Calu3 (cell line): ENCODE measurements at regions not wholly inside any gene's neighbourhood (a gene's known extent, or its start where the extent isn't known, plus 50 kb on each side); places are given as distances from the start of the nearest gene placed in this dataset.

ENCODE experiments used
- BruUV-seq: library from RNA; stranded (reverse); fragments of 400-500 nt; replicated peaks from 2 replicates; lab custom pipeline; 2021; lab: Mats Ljungman, UMichigan
- CTCF ChIA-PET: fragments of 300-600 bp; sonication (Branson Sonifier 250); formaldehyde crosslinking; loops from one replicate; lab custom pipeline; 2022; ENCODE audit warnings: antibody characterized with exemption; lab: Charles Lee
- DNase-seq: peaks from one replicate; pipeline ENCODE4 v3.0.0; 2022
- H3K27ac Mint-ChIP-seq: one replicate; pipeline ENCODE4 v1.8.0; 2022; ENCODE audit warnings: mixed read lengths; ENCODE audit not compliant: unreplicated experiment
- H3K27me3 Mint-ChIP-seq: one replicate; pipeline ENCODE4 v1.8.0; 2022; ENCODE audit warnings: mixed read lengths; ENCODE audit not compliant: unreplicated experiment
- H3K36me3 Mint-ChIP-seq: one replicate; pipeline ENCODE4 v1.8.0; 2022; ENCODE audit warnings: mild to moderate bottlenecking, moderate library complexity, mixed read lengths; ENCODE audit not compliant: insufficient read depth, unreplicated experiment
- H3K4me1 Mint-ChIP-seq: one replicate; pipeline ENCODE4 v1.8.0; 2022; ENCODE audit warnings: mild to moderate bottlenecking, low read depth, mixed read lengths; ENCODE audit not compliant: unreplicated experiment
- H3K4me3 Mint-ChIP-seq: one replicate; pipeline ENCODE4 v1.8.0; 2022; ENCODE audit warnings: mild to moderate bottlenecking, low read depth, moderate library complexity, mixed read lengths; ENCODE audit not compliant: unreplicated experiment
- H3K9me3 Mint-ChIP-seq: one replicate; pipeline ENCODE4 v1.8.0; 2022; ENCODE audit warnings: low read depth, mixed read lengths; ENCODE audit not compliant: unreplicated experiment
- CTCF ChIP-seq: fragments of 200-600 bp; IDR thresholded peaks from one replicate; pipeline ENCODE4 v1.8.0; 2022; ENCODE audit warnings: antibody characterized with exemption; ENCODE audit not compliant: unreplicated experiment
- intact Hi-C: fragments of 100-400 bp; cut with micrococcal nuclease; formaldehyde crosslinking; loops from one replicate; pipeline ENCODE4 v1.10.0; 2022; ENCODE audit not compliant: unreplicated experiment

- H3K4me3 Mint-ChIP-seq, result no peak overlapping the region
- H3K4me1 Mint-ChIP-seq, result no peaks in the 10 kb centered on the region
- no peaks in the 10 kb centered on the region for H3K36me3 Mint-ChIP-seq
- intact Hi-C loops, result no loop called here
- CTCF ChIA-PET, result no interaction called here
- no peaks in the 10 kb centered on the region for H3K27me3 Mint-ChIP-seq
- TF ChIP-seq CTCF, result no peak
- DNase-seq, result no peak
- BruUV-seq, result no TSS peak
- H3K27ac Mint-ChIP-seq, result no peak overlapping the region
- H3K9me3 Mint-ChIP-seq, result no peaks in the 10 kb centered on the region
Measured at GRCh38 chr1:195973311-195973904, 634.8 kb downstream of the KCNT2 start.

DNA sequence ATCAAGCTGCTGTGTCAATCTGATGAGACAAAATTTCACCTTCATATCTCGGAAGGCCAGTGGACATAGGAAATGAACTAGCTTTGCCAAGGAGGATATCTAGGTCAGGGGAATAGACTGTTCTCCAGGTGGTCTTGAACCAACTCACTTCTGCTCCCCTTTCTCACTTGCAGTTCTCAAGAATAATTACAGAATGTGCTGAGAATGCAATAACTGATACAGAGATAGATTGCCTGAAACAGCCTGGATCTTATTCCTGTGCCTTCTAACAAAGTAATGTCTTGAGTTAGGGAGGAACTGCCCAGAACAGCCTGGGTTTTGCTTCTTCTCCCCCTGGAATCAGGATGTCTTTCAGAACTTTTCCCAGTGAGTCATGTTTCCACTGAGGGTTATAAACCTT, 636.7 kb downstream of the KCNT2 start:
- BruUV-seq, result no TSS peak
- Mint-ChIP-seq H3K4me1 (no peaks in the 10 kb centered on the region), H3K9me3 (no peaks in the 10 kb centered on the region), H3K4me3 (no peak overlapping the region), H3K27ac (no peak overlapping the region), H3K36me3 (no peaks in the 10 kb centered on the region), H3K27me3 (no peaks in the 10 kb centered on the region)
- no peak for DNase-seq
- TF ChIP-seq CTCF, result no peak
- intact Hi-C loops, result no loop called here
- CTCF ChIA-PET, result no interaction called here

- H3K36me3 Mint-ChIP-seq, result no peaks in the 10 kb centered on the region
- intact Hi-C loops, result no loop called here
- CTCF ChIA-PET, result interaction anchor here (0.9 kb wide), 1 partner anchor 69 kb away, joined by 3 read pairs; no protein-coding TSS in a partner anchor
- no peaks in the 10 kb centered on the region for H3K9me3 Mint-ChIP-seq
- H3K4me1 Mint-ChIP-seq, result no peaks in the 10 kb centered on the region
- H3K27me3 Mint-ChIP-seq, result no peaks in the 10 kb centered on the region
- BruUV-seq, result no TSS peak
- TF ChIP-seq CTCF, result no peak
- H3K4me3 Mint-ChIP-seq, result no peak overlapping the region
- no peak for DNase-seq
- H3K27ac Mint-ChIP-seq, result no peak overlapping the region
Measured at GRCh38 chr1:195970209-195970608, 638.0 kb downstream of the KCNT2 start.

DNA sequence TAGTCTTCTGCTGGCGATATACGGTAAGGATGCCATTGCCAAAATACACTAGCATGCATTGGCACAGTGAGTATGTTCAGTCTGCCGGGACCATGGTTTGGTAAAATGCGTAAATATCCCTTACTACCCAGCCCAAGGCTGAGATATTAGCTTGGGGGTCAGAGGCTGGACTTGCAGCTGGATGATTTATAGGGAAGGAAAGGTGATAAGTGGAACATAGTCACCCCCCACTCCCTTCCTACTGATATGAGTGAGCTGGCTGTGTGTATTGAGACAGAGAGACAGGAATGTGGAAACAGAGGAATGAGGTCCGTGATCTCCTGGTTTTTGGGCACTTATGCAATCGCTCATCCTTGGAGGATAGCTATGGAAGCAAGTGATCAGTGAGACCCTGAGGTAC, 642.8 kb downstream of the KCNT2 start:
- Mint-ChIP-seq H3K27ac (no peak overlapping the region), H3K27me3 (no peaks in the 10 kb centered on the region), H3K36me3 (no peaks in the 10 kb centered on the region), H3K4me3 (no peak overlapping the region), H3K4me1 (no peaks in the 10 kb centered on the region), H3K9me3 (no peaks in the 10 kb centered on the region)
- TF ChIP-seq CTCF, result no peak
- DNase-seq, result no peak
- BruUV-seq, result no TSS peak
- intact Hi-C loops, result no loop called here
- CTCF ChIA-PET, result no interaction called here
